LNCaP clone FGC (cell line): ENCODE measurements at regions not wholly inside any gene's neighbourhood (a gene's known extent, or its start where the extent isn't known, plus 50 kb on each side); places are given as distances from the start of the nearest gene placed in this dataset.
"Not testable (repeated sequence)": the region's sequence is repeated elsewhere in the genome, so short reads cannot be mapped to it uniquely, and the experiment has no call there.

Experiments
- DNase-seq: peaks from one replicate; pipeline ENCODE4 v3.0.0-alpha.2; 2011; ENCODE audit warnings: low read depth
- H3K4me3 ChIP-seq: 2 replicates; pipeline ENCODE4 v1.5.1; 2011; ENCODE audit warnings: mild to moderate bottlenecking, low read depth, low read length, control low read depth
- CTCF ChIP-seq: IDR thresholded peaks from 2 replicates; pipeline ENCODE4 v1.5.1; 2012; ENCODE audit warnings: mild to moderate bottlenecking; ENCODE audit not compliant: control insufficient read depth, insufficient read depth; ENCODE audit errors: extremely low read depth

GRCh38 chr18:30597202-30597601 is 445.3 kb downstream of the DSC3 start:
- DNase-seq = no peak
- no peak for TF ChIP-seq CTCF
- no peak overlapping the region for H3K4me3 ChIP-seq

- DNase-seq = no peak
- TF ChIP-seq CTCF = no peak
- H3K4me3 ChIP-seq = no peak overlapping the region
Observed at GRCh38 chr18:30596635-30597034, 445.9 kb downstream of the DSC3 start.

GRCh38 chr18:30595942-30596341 is 446.6 kb downstream of the DSC3 start:
- no peak overlapping the region for H3K4me3 ChIP-seq
- TF ChIP-seq CTCF = no peak
- DNase-seq = no peak

GRCh38 chr18:30594911-30595310 is 447.6 kb downstream of the DSC3 start:
- not testable (repeated sequence) for H3K4me3 ChIP-seq, DNase-seq

- no peak for DNase-seq
- no peak for TF ChIP-seq CTCF
- H3K4me3 ChIP-seq = no peak overlapping the region
Observed at GRCh38 chr18:30591462-30591861, 451.1 kb downstream of the DSC3 start.

- no peak for TF ChIP-seq CTCF
- H3K4me3 ChIP-seq = no peak overlapping the region
- DNase-seq = no peak
Observed at GRCh38 chr18:30588673-30589164, 453.8 kb downstream of the DSC3 start.

GRCh38 chr18:30583768-30584167 is 458.8 kb downstream of the DSC3 start:
- H3K4me3 ChIP-seq = no peak overlapping the region
- no peak for DNase-seq
- no peak for TF ChIP-seq CTCF
